ES-I3 (cell line): ENCODE measurements at regions not wholly inside any gene's neighbourhood (a gene's known extent, or its start where the extent isn't known, plus 50 kb on each side); places are given as distances from the start of the nearest gene placed in this dataset.

ENCODE experiments used
- H3K36me3 ChIP-seq: 2 replicates; pipeline ENCODE4 v1.6.1; 2013; ENCODE audit warnings: mild to moderate bottlenecking, low read length, control low read depth, moderate library complexity; ENCODE audit not compliant: insufficient read depth
- H3K4me1 ChIP-seq: 2 replicates; pipeline ENCODE4 v1.6.1; 2013; ENCODE audit warnings: mild to moderate bottlenecking, control low read depth, low read length; ENCODE audit not compliant: insufficient read depth
- H3K9ac ChIP-seq: 2 replicates; pipeline ENCODE4 v1.6.1; 2013; ENCODE audit warnings: low read depth, mild to moderate bottlenecking, low read length, moderate library complexity
- H3K9me3 ChIP-seq: 2 replicates; pipeline ENCODE4 v1.6.1; 2013; ENCODE audit warnings: mild to moderate bottlenecking, low read length, moderate library complexity; ENCODE audit not compliant: control insufficient read depth, insufficient read depth

DNA sequence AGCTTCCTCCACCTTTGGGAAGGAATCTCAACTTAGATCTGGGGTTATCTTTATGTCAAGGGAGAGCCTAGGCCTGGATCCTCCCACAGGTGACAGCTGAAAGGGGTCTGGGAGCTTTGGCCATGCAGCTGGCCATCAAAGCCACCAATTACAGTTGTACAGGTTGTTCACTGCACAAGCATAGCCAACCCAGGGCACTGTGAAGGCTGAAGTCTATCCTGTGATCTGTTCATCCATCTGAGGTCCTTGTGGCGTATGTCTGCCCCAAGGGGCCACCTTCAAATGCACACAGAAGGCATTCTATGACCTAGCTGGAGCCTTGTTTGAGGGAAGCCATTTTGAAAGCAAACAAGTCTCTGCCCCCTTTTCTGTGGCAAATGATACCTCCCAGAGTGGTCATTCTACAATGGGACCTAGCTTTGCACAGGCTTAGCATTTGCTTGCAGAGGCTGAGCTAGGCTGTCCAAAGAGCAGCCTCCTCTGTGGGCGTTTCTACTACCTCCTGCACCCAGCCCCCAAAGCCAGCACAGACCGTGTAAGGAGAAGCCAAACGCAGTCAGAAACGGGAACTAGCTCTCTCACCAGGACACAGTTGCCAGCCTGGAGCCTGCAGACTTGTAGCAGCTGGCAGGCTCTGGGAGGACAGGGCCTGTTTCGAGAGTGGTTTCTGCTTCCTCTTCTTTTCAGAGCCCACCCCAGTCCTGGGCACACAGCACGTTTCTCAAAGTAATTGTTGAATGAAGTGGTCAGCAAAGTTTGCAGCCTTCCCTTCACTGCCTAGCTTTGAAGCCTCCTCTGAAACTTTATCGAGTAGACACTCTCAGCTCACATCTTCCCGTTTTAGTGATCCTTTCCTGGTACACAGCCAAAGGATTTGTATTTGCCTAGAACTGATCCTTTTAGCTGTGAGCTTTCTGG is 157.3 kb upstream of the SMAD3 start:
- Histone ChIP-seq H3K9ac (no peak overlapping the region), H3K4me1 (no peaks in the 10 kb centered on the region), H3K36me3 (no peaks in the 10 kb centered on the region), H3K9me3 (no peaks in the 10 kb centered on the region)

DNA sequence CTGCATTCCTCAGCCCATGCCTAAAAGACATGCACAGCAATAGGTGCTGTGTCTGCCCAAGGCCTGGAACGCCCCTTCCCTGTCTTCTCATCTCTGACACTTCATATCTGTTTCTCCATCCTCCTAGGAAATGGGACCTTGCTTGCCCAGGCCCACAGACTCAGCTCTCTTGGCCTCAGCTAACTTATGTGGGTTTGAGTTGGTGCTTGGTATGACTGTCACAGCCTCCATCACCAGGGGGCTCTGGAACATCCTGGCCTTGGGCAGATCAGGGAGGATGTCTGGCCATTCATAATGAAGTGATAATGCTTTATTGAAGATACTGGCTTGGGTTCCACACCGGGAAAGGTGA is 156.7 kb upstream of the SMAD3 start:
- H3K36me3 ChIP-seq = no peaks in the 10 kb centered on the region
- no peaks in the 10 kb centered on the region for H3K4me1 ChIP-seq
- H3K9me3 ChIP-seq = no peaks in the 10 kb centered on the region
- no peak overlapping the region for H3K9ac ChIP-seq

DNA sequence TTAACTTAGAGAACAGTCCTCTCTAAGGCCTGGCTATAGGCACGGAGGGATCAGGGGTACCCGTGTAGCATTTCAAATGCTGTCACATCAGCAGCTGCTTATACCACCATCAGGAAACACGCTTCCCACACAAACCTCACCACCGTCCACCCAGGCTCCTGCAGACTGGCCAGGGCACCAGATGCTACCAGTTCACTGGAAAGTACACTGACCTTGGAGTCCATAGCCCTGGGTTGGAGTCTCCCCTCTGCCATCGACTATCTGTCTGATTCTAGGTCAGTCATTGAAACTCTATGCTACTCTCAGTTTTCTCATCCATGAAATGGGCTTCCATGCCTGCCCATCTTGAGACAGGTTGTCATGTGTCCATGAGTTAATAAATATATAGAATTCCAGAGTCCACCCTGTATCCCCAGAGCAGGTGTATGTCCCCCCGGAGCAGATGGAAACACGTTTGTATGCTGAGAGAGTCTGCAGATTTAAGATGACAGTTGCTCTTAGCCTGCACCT is 156.0 kb upstream of the SMAD3 start:
- Histone ChIP-seq H3K9ac (no peak overlapping the region), H3K36me3 (no peaks in the 10 kb centered on the region), H3K9me3 (no peaks in the 10 kb centered on the region), H3K4me1 (no peaks in the 10 kb centered on the region)

DNA sequence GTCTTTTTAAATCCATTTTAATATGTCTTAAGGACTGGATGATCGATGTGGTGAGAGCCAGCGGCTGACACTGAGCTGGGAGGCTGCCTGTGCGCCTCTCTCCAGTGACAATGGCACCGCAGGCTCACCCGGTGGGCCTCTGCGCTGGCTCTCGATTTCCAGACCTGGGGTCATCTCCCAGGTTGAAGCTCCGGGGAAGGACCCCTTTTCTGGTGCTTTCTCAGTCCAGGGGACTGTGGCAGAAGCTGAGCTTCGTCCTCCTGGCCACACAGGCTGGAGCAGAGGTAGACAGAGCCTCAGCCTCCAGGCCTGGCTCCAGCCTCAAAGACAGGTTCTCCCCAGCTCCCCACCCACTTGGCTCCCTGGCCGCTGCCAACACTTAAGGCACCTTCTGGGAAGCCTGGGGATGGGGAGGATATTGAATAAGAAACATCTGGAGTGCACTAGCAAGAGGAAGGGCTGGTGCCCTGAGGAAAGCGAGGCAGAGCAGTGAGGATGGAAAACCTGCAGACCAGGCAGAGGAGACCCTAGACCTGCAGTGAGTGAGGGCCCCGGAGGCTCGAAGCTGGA is 154.2 kb upstream of the SMAD3 start:
- no peaks in the 10 kb centered on the region; the same call in 1 of the 2 replicates for H3K9me3 ChIP-seq
- H3K36me3 ChIP-seq = no peaks in the 10 kb centered on the region
- H3K9ac ChIP-seq = no peak overlapping the region
- H3K4me1 ChIP-seq = no peaks in the 10 kb centered on the region

DNA sequence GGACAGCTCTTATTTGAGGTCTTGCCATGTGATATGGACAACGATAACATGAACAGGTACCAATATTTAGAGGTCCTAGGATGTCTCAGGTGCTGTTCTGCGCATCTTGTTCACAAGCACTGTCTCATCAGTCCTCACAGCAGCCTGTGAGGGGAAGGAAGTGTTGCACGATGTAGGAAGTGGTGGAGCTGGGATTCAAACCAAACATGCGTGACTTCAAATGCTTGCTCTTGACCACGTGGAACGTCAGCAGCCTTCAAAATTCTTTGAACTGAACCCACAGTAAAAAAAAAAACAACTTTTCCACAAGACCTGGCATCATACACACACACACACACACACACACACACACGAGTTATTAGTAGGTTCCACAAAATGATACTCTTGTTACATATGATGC is 153.4 kb upstream of the SMAD3 start:
- Histone ChIP-seq H3K4me1 (no peaks in the 10 kb centered on the region), H3K36me3 (no peaks in the 10 kb centered on the region), H3K9ac (no peak overlapping the region), H3K9me3 (no peaks in the 10 kb centered on the region; the same call in 1 of the 2 replicates)

DNA sequence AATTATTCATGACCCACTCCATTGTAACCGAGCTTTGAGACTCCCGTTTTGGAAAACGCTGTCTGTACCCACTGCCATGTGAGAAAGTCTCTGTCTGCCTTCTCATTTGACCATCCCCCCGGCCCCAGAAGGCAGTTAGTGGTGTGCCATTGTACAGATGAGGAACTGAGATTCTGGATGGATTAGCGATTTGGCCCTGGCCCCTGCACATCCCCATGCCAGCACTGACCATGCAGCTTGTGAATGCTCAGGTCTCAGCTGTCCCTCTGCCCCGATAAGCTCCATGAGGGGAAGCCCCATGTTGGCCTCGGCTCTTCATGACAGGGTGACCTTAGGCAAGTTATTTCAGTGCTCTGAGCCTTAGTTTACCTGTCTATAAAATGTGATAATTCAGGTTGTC is 153.0 kb upstream of the SMAD3 start:
- H3K36me3 ChIP-seq = no peaks in the 10 kb centered on the region
- no peaks in the 10 kb centered on the region for H3K4me1 ChIP-seq
- no peak overlapping the region for H3K9ac ChIP-seq
- no peaks in the 10 kb centered on the region; the same call in 1 of the 2 replicates for H3K9me3 ChIP-seq

DNA sequence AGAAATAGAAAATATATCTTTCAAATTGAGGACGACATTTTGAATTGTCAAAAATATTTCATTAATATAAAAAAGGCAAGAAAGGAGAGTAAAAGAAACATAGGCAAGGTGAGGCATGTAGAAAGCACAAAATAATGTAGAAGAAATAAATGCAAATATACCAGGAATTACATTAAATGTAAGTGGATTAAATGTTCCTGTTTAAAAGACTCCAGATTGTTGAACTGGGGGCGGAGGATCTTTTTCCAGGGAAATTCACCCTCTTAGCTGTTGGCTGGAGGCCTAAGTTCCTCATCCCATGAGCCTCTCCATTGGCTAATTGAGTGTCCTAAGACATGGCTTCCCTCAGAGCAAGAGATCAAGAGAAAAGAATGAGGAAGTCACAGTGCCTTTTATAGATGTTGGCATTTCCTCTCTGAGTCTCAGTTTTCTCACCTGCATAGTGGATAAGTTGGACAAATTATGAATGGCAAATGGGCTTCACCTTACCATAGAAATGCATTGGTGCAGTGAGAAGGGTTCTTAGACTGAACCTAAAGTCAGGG is 147.4 kb upstream of the SMAD3 start:
- H3K9ac ChIP-seq = no peak overlapping the region
- no peaks in the 10 kb centered on the region; the same call in 1 of the 2 replicates for H3K9me3 ChIP-seq
- no peaks in the 10 kb centered on the region; the same call in 1 of the 2 replicates for H3K36me3 ChIP-seq
- no peaks in the 10 kb centered on the region; the same call in 1 of the 2 replicates for H3K4me1 ChIP-seq

DNA sequence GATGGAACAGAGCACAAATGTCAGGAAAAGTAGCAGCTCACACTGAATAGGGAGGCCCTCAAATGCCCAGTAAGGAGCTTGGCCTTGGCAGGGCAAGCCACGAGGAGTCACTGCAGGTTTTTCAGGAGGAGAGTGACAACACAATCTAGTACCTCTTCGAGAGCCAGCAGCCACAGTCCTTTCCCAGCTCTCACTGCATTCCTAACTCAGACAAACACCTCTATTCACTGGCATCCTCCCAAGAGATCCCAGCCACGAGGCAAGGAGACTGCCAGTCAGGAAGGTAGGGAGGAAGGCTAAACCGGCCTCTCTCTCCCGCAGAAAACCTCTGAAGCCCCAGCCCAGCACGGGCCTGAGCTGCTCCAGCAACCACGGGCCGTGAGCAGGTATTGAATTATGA is 146.0 kb upstream of the SMAD3 start:
- Histone ChIP-seq H3K9me3 (no peaks in the 10 kb centered on the region; the same call in 1 of the 2 replicates), H3K9ac (no peak overlapping the region), H3K36me3 (no peaks in the 10 kb centered on the region; the same call in 1 of the 2 replicates), H3K4me1 (no peaks in the 10 kb centered on the region; the same call in 1 of the 2 replicates)

DNA sequence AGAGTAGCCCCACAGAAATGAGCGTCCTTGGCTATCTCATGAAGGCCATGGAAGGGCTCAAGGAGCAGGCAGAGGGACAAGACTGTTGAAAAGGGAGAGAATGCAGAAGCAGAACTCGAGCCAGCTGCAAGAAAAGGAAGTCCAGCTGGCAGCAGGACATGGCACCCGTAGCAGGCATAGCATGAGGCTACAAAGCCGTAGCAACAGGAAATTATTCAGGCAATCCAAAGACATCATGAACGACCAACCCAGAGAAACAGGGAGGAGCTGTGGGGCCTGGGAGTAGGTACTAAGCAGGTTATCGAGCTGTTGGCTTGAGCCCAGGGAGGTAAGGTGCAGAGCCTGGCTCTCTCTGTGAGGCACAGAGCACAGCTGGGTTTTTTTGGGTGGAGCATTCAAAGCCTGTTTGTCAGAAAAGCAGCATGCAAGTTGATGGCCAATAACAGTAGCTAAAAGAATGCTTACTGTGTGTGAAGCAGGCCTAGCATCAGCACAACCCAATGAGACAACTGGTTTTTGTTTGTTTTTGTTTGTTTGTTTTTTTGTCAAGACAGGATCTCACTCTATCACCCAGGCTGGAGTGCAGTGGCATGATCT is 144.0 kb upstream of the SMAD3 start:
- Histone ChIP-seq H3K36me3 (no peaks in the 10 kb centered on the region; the same call in 1 of the 2 replicates), H3K4me1 (no peaks in the 10 kb centered on the region; the same call in 1 of the 2 replicates), H3K9ac (no peak overlapping the region), H3K9me3 (no peaks in the 10 kb centered on the region; the same call in 1 of the 2 replicates)

DNA sequence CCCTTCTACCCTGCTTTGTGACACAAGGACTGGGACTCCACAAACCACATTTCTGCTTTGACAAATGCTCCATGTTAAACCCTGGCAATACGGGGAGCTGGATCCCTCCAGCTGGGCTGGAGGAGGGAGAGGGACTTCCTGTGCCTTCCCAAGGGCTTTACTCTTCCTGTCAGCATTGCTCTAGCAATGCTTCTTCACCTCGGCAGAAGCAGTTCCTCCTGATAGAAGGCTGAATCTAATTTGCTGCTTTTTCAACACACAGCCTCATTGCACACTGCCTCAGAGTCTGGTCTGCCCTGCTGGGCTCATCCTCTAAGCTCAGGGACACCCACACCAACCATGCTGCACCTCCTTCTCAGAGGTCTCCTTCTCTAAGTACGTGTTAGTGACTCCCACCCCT is 142.8 kb upstream of the SMAD3 start:
- Histone ChIP-seq H3K9ac (no peak overlapping the region), H3K9me3 (no peaks in the 10 kb centered on the region; the same call in 1 of the 2 replicates), H3K36me3 (no peaks in the 10 kb centered on the region; the same call in 1 of the 2 replicates), H3K4me1 (peaks cover under 1% of the 10 kb centered on the region; the same call in 1 of the 2 replicates)

DNA sequence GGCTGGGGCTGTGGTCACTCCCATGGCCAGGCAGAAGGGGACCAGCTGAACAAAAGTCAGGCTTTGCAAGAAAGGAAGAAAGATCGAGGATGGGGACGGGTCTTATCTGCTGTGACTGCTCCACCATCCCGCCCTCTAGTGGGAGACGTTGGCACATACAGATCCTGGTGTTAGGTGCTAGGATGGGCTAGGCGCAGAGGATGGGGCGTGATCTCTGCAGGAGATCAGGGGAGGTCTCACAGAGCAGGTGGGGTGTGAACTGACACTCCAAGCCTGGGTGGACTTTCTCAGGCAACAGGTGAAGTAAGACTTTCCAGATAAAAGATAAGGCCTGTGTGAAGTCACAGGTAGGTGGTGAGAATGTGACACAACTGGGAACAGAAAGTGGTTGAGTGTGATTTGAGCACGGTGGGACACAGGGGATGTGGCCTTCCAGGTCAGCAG is 141.9 kb upstream of the SMAD3 start:
- Histone ChIP-seq H3K4me1 (peaks cover 7% of the 10 kb centered on the region), H3K9me3 (no peaks in the 10 kb centered on the region; the same call in 1 of the 2 replicates), H3K36me3 (no peaks in the 10 kb centered on the region; the same call in 1 of the 2 replicates), H3K9ac (no peak overlapping the region)

DNA sequence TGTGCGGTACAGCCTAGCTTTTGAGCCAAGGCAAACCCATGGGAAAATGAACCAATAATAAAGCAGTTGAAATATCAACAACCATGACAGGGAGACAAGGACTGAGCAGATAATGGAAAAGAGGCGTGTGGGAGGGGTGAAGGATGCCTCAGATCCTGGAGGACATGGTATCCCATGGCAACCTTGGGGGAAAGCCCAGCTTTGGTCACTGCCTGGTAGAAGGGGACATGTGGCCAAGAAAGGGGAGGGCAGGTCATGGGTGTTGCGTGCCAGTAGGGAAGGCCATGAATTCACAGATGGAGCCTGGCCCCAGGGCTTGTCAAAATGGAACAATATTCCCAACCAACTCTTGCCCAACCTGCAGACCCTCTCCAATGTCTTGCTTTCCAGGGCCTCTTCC is 140.5 kb upstream of the SMAD3 start:
- peaks cover 8% of the 10 kb centered on the region for H3K4me1 ChIP-seq
- no peaks in the 10 kb centered on the region for H3K9me3 ChIP-seq
- no peak overlapping the region for H3K9ac ChIP-seq
- no peaks in the 10 kb centered on the region for H3K36me3 ChIP-seq

DNA sequence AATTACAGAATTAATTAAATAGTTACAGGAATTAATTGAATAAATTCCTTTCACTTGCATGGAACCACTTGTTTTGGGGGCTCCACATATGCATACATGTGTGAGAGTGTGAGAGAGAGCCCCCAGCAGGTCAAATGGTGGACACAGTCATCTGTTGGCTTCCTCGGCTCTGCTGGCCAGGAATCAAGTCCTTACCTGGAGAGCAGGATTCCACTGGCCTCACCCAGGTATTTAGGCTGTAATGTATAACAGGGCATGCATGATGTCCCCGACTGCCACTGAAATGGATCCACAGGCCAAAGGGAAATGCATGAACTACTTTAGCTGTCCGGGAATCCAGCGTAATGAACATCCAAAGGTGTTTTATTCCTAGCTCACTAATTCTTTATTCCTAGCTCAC is 139.7 kb upstream of the SMAD3 start:
- no peak overlapping the region for H3K9ac ChIP-seq
- H3K9me3 ChIP-seq = no peaks in the 10 kb centered on the region
- no peaks in the 10 kb centered on the region for H3K36me3 ChIP-seq
- peaks cover 8% of the 10 kb centered on the region for H3K4me1 ChIP-seq
